GM21825 (cell line): ENCODE measurements at regions not wholly inside any gene's neighbourhood (a gene's known extent, or its start where the extent isn't known, plus 50 kb on each side); places are given as distances from the start of the nearest gene placed in this dataset.

Experiments
- ATAC-seq: cut with Tn5 transposase; IDR thresholded peaks from one replicate; pipeline ENCODE4 v1.9.1; 2021; ENCODE audit warnings: mild to moderate bottlenecking, moderate library complexity; ENCODE audit not compliant: unreplicated experiment

DNA sequence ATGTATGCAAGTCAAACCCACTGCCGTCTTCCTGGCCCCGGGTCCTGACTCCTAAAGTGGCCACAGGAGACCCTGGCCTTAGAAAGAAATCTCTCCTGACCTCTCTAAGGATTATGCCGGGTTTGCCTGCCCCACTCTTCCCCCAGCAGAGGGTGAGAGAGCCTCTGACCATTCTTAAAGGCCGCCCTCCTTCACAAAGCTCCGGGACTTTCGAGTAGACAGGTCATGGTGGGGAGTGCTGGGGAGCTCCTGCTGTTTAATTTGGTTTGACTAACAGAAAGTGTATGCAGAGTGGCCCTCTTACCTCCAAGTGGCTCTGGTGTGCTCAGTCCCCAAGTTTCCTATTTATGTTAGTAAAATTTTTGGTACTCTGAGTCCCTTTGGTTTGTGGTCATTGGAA is 111.8 kb downstream of the LRRC70 start:
- ATAC-seq, result no peak

DNA sequence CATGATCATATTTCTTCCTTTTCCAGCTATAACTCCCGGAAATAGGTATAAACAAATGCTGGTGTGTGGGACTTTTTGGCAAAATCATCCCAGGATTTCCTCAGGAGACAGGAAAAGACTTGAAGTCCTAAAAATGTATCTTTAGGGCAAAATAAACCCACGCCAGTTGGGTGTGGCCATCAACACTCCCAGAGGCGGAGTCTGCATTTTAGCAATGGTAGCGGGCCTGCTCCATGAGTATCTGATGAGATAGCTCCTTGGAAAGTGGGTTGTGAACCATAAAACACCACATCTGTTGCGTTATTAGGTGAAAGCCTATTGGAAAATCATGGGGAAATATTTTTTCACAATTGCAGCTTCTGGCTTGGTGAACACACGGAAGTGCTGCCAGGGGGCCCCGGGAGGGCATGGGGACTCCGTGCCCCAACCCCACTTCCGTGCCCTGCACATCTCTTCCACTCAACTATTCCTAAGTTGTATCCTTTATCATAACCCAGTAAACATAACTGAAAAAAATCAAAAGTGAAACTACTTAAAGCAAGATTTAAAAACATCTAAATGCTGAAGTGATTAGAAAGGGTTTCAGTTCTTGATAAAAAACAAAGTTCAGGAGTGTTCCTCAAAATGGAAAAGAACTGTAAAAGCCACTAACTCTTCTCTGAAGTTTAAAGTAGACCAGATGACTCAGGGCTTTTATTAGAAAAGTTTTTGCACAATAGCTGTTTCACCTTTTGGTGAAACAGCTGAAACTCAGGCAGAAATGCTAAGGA is 111.2 kb downstream of the LRRC70 start:
- no peak for ATAC-seq

DNA sequence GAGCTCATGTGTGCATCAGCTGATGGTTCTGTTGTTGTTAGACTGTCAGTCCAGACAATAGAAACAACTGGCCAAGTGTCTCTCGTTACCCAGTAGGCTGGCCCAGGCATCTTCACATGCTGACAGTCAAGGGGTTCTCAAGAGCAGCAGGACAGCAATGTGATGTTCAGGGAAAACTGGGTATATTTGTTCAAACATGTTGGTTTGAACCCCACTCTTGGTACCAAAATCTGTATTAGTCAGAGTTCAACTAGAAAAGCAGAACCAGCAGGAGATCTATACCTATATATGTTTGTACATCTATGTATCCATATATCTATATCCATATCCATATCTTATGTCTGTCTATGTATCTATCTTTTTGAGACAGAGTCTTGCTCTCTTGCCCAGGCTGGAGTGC is 108.1 kb downstream of the LRRC70 start:
- no peak for ATAC-seq

DNA sequence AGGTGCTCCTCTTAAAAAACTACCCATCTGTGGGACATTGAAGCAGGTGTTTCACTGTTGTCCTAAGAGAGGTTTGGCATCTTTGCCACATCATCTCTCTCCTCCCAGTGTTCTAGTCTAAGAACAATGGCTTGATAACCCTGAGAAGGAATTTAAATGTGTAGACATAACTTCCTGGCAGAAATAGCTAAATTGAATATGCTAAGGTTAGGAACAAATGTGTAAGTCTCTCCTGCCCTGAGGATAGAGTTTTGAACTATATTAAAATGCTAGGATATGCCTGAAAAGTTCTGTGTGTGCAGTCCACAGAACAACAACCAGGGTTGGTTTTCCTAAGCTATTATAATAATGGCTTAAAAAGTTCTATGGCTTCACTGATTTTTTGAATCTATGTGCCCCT is 106.6 kb downstream of the LRRC70 start:
- no peak for ATAC-seq

DNA sequence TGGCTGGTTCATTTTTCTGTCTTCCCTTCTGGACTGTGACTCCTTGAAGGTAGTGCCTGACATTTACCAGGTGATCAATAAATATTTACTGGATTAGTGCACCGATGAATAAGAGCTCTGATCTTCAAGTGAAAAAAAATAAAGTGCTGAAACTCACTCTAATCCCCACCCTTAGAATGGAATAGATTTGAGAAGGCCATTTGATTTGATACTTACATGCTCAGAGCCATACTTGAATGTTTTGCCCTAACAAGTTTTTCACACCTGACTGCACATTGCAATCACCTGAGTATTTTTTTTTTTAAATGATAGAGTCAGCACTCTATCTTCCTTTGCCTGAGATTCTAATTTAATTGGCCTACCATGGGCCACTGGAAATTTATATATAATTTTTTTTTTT is 105.7 kb downstream of the LRRC70 start:
- no peak for ATAC-seq

DNA sequence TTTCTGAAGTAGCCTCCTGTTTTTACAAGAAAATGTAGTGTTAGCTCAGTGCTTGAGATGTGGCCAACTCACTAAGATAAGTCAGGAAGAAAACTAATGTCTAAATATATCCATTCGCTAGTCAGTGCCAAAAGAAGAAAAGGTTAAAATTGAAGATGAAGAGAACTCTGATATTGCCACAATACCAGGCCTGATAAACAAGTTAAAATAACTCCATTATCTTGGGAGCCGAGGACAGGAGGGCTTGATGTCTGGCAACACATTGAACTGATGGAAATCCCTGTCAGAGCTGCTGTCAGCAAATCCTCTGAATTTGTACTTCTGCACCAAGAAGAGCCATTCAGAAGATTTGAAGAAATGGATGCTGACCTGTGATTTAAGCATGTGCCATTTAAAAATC is 103.4 kb downstream of the LRRC70 start:
- ATAC-seq, result no peak

DNA sequence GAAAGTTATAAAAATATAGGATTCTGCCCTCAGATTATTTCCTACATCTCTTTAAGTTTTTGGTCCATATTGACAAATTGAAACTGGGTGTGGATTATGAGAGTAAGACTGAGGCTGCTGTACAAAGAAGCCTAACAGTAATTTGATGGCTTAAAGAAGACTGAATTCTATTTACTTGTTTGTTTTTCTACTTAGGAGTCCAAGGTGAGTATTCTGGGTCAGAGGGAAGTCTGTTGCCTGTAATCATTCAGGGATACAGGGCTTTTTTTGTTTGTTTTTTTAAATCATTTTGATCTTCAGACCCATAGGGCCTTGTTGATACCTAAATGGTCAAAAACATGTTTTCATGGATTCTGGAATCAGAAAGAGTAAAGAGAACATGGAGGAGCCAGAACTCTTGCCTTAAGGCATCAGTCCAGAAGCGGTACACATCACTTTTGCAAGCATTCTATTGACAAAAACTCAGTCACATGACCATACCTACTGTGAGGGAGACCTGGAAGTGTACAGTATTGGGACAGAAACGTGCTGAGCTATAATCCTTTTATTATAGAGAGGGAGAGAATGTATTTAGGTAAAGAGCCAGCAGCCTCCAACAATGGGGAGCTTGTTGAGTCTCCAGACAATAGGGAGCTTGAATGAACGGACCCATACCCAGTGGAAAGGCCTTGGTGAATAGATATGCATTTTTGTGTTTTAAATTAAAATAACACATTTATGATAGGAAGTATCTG is 102.7 kb downstream of the LRRC70 start:
- ATAC-seq, result no peak

DNA sequence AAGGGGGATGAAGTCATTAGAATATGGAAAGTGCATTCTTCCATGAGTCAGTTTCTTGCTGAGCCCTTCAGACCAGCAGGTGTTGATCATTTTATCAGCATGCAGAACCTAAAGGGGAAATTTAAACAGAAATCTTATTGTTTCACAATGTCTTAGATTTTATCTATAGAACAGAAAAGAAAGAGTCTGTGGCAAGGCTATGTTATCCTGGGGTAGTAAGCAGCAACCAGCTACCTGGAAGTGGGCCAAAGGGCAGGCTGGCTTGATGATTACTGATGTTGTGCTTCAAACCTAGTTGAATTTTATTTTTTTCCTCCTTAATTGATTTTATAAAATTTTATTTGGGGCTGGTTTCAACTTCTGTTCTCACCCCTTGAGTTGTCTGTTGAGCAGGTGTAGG is 101.5 kb downstream of the LRRC70 start:
- ATAC-seq, result no peak
